ENCODE measurements at regions not wholly inside any gene's neighbourhood (a gene's known extent, or its start where the extent isn't known, plus 50 kb on each side); places are given as distances from the start of the nearest gene placed in this dataset.
A peak's percentile ranks its signal among the peaks of the same experiment; 100 is the strongest.

- H3K27me3 ChIP-seq, result no peaks in the 10 kb centered on the region
- no peak overlapping the region for H3K27ac ChIP-seq
- H3K9me3 ChIP-seq, result no peaks in the 10 kb centered on the region
- no peak overlapping the region for H3K4me3 ChIP-seq (ENCODE audit: low read depth in 1 of 2, low read length in 1 of 2)
- TF ChIP-seq CTCF (IDR thresholded peaks at IDR 0.05), result no peak
- H3K36me3 ChIP-seq, result no peaks in the 10 kb centered on the region
- H3K4me1 ChIP-seq (ENCODE audit: control insufficient read depth in 1 of 2, insufficient read depth in 1 of 2, low read depth in 1 of 2, low read length in 1 of 2), result peaks cover 8 to 26% of the 10 kb centered on the region in 2 experiments
Measured at GRCh38 chr18:61975526-61976326, 82.9 kb upstream of the RNF152 start.

- no peak for TF ChIP-seq CTCF (IDR thresholded peaks at IDR 0.05)
- Histone ChIP-seq H3K27ac (peak overlapping the region; percentile 75), H3K36me3 (no peaks in the 10 kb centered on the region), H3K9me3 (no peaks in the 10 kb centered on the region), H3K4me1 (ENCODE audit: control insufficient read depth in 1 of 2, insufficient read depth in 1 of 2, low read depth in 1 of 2, low read length in 1 of 2) (peaks cover 0 to 12% of the 10 kb centered on the region in 2 experiments), H3K4me3 (ENCODE audit: low read depth in 1 of 2, low read length in 1 of 2) (no peak overlapping the region), H3K27me3 (no peaks in the 10 kb centered on the region)
Measured at GRCh38 chr18:61973273-61974115, 80.7 kb upstream of the RNF152 start.

- Histone ChIP-seq H3K36me3 (no peaks in the 10 kb centered on the region), H3K4me3 (ENCODE audit: low read depth in 1 of 2, low read length in 1 of 2) (no peak overlapping the region), H3K27me3 (no peaks in the 10 kb centered on the region), H3K9me3 (no peaks in the 10 kb centered on the region), H3K4me1 (ENCODE audit: control insufficient read depth in 1 of 2, insufficient read depth in 1 of 2, low read depth in 1 of 2, low read length in 1 of 2) (peaks cover 0 to 12% of the 10 kb centered on the region in 2 experiments), H3K27ac (peak overlapping the region; percentile 75)
- no peak for TF ChIP-seq CTCF (IDR thresholded peaks at IDR 0.05)
Measured at GRCh38 chr18:61972389-61973264, 79.8 kb upstream of the RNF152 start.

- no peak for TF ChIP-seq CTCF (IDR thresholded peaks at IDR 0.05)
- H3K9me3 ChIP-seq, result no peaks in the 10 kb centered on the region
- no peaks in the 10 kb centered on the region for H3K36me3 ChIP-seq
- no peaks in the 10 kb centered on the region for H3K27me3 ChIP-seq
- peaks cover 0 to 3% of the 10 kb centered on the region in 2 experiments for H3K4me1 ChIP-seq (ENCODE audit: control insufficient read depth in 1 of 2, insufficient read depth in 1 of 2, low read depth in 1 of 2, low read length in 1 of 2)
- H3K27ac ChIP-seq, result no peak overlapping the region
- no peak overlapping the region for H3K4me3 ChIP-seq (ENCODE audit: low read depth in 1 of 2, low read length in 1 of 2)
Measured at GRCh38 chr18:61967252-61967891, 74.6 kb upstream of the RNF152 start.

- H3K9me3 ChIP-seq, result no peaks in the 10 kb centered on the region
- no peaks in the 10 kb centered on the region for H3K4me1 ChIP-seq (ENCODE audit: control insufficient read depth in 1 of 2, insufficient read depth in 1 of 2, low read depth in 1 of 2, low read length in 1 of 2)
- H3K27me3 ChIP-seq, result no peaks in the 10 kb centered on the region
- no peaks in the 10 kb centered on the region for H3K36me3 ChIP-seq
- TF ChIP-seq CTCF (IDR thresholded peaks at IDR 0.05), result no peak
- H3K27ac ChIP-seq, result no peak overlapping the region
- no peak overlapping the region for H3K4me3 ChIP-seq (ENCODE audit: low read depth in 1 of 2, low read length in 1 of 2)
Measured at GRCh38 chr18:61965311-61965710, 72.5 kb upstream of the RNF152 start.

All from neutrophil (primary cell).